Fibroblast of skin of right quadriceps (primary cell): ENCODE measurements at regions not wholly inside any gene's neighbourhood (a gene's known extent, or its start where the extent isn't known, plus 50 kb on each side); places are given as distances from the start of the nearest gene placed in this dataset.

Experiments used
- DNase-seq: peaks from one replicate; pipeline ENCODE4 v3.0.0-alpha.2; 2013

DNA sequence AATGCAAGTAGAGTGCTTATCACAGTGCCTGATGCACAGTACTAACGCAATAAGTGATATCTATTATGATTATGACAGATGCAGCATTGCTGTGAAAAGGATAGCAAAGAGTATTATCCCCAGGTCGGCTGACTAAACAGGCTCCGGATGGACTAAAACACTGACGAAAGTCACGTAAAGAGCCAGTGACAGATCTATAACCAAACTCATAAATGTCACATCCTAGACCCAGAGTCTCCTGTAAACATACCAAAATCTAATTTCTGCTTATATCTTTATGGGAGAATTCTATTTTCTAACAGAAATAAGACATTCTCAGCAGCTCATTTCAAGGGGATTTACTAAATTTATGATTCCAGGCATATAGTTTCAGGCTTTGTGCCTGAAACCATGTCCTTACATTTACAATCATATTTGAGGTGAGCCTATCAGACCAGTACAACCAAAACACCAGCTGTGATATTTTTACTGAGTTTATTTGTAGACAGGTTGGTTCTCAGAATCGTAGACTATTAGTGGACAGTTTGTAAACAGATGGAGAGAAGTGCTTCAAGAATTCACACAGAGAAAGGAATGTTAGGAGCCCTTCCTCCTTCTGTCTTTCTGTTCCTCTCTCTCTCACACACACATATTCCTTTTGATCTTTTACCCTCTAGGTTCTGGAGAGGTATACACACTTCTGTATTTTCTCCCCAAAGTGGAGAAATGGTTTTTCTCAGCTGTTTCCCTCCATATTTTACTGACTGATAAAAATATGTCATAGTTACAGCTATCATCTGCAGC, 52.4 kb upstream of the WDR26 start:
- no peak for DNase-seq

DNA sequence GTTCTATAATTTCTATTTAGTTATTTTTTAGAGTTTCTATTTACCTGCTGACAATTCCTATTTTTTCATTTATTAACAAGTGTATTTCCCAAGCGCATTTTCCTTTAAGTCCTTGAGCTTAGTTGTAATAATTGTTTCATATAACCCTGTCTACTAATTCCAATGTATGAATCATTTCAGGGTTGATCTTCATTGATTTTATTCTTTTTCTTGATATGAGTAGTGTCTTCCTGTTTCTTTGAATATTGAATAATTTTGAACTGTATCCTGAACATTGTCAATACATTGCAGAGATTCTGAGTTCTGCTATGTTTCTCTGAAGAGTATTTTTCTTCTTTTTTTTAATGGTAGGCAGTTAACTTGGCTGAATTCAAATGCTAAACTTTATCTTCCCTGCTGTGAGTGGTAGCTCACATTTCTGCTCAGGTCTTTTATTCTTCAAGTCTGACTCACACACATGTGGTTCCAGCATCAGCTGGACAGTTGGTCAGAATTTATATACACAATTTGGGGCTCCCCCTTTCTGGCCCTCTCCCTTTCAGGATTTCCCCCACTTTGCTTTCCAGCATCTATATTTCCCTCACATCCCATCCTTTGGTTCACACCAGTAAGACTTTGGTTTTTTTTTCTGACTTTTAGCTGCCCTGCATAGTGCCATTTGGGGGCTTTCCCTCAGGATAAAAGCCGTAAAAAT, 54.4 kb upstream of the WDR26 start:
- DNase-seq = peak; percentile 33

DNA sequence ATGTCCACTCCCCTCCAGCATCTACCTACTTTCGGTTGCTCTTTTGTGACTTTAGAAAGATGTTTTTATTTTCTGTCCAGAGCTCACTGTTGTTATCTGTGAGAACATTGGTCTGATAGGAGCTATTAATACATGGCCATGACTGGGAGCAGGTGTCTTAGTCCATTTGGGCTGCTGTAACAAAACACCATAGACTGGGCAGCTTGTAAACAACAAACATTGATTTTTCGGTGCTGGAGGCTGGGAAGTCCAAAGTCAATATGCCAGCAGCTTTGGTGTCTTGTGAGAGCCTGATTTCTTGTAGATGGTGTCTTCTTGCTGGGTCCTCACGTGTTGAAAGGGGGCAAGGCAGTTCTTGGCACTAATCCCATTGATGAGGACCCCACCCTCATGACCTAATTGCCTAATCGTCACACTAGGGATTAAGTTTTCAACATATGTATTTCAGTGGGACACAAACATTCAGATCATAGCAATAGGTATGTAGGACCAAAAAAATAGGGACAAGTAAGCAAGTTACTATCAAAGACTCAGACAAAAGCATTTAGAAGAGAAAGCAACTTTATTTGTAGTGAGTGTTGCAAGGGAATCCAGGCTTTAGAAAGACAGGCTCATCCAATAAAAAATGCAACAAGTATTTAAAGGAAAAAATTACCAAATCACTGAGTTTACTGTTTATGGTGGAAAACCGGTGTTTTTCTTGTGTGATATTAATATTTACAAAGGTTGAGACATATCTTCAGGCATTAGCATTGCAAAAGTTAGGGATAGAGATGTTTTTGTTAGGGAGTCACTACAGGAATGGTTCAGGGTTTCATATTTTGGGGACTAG, 55.2 kb upstream of the WDR26 start:
- DNase-seq = no peak

DNA sequence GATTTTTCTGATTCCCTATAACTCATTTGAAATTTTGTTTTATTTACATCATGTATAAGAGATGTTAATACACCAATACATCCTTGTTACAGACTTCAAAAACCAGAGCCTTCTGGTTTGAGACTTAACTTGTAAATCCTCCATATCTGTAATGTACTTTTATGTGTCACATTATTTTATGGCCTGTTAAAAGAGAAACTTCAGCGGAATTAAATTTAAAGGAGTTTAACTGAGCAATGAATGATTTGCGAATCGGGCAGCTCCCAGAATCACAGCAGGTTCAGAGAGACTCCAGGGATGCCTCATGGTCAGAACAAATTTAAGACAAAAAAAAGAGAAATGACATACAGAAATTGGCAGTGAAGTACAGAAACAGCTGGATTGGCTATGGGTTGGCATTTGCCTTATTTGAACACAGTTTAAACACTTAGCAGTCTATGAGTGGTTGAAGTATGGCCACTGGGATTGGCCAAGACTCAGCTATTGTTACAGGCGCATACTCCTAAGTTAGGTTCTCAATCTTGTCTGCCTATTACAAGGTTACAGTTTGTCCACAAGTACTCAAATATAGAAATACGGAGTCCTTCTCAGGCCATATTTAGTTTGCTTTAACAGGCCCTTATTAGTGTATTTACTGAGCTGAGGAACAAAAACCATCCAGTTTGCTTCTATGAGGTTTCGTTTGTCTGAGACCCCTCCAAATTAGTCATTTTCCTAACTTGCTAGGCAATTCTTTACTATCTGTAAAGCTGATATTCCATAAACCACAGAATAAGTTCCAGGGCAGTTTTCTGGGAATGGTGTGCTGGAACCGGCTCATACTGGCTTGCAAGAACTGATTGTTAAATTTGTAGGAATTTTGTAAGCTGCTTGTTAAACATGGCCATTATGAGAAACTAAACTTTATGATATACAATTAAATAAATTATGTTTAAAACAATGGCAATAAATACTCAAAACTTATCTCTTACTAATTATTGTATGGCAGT, 56.2 kb upstream of the WDR26 start:
- no peak for DNase-seq

DNA sequence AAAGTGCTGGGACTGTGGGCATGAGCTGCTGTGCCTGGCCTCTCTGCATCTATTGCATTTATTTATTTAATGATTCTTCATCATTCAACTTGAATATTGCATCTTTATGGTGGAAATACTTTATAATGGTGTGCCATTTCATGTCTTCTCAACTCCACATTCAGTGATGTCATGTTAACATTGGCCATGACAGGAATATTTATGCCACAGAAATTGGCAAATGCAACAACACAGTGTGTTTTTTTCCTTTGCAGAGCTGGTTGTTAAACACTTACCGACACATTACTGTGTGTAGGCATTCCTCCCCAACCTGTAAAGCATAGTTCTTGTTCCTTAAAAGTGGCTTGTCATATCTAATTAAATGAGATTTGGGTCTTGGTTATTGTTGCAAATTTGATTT, 57.4 kb upstream of the WDR26 start:
- no peak for DNase-seq

GRCh38 chr1:224492632-224493031, 58.0 kb upstream of the WDR26 start:
- DNase-seq = no peak

- DNase-seq = no peak
Observed at GRCh38 chr1:224493269-224493668, 58.7 kb upstream of the WDR26 start.

DNA sequence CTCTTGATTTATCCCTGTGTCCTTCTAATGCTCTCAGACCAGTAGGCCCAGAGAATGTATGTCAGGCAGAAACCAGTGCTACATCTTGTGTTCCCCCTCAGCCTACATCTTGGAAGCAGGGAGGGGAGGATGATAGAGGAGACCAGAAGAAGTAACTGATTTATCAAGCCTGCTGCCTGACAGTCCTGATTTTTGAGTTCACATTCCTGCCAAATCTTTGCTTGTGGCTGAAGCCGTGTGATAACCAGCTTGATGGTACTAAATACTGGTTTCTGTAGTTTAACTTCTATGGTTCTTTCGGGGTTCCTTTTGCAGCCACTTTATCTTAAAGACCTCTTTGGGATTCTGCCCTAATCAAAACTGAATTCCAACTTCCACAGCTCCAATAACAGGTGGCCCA, 59.7 kb upstream of the WDR26 start:
- no peak for DNase-seq

GRCh38 chr1:224495866-224496265, 61.3 kb upstream of the WDR26 start:
- peak; percentile 34 for DNase-seq

GRCh38 chr1:224496826-224497225, 62.2 kb upstream of the WDR26 start:
- DNase-seq = no peak

DNA sequence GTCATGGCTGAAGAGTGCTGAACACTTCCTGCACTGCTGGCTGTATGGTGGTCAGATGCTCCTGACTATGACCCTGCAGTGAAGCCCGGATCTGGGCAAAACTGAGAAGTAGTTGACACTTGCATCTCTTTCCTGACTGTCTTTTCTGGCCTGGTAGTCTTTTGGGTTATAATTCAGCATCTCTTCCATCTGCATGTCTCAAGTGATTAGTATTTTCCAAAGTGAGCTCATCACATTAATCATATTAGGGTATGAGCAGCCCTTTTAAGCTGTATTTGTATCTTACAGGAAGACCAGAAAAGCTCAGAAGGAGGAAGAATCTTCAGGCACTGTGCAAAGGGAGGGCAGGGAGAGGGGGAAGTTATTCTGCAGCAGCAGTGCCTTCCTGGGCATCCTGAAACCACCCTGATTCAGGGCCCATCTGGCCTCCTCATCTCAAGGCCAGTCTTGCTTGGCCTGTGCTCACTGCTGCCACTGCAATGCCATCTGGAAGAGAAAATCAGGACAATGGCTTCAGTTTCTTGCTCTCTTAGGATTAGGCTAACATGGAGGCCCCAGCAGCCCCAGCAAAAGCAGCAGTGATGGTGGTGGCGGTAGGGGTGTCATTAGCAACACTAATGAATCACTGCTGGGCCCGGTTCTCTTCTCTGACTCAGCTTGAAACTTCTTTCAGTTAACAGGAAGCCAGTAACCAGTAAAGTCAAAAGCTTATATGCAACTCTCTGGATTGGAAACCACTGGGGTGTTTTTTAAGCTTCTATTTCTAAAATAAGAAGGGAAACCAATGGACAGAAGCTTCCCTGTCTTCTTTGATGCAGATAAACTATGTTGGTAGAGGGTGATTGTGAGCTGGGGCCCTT, 63.3 kb upstream of the WDR26 start:
- DNase-seq = peak; percentile 89

GRCh38 chr1:224498574-224499170, 64.1 kb upstream of the WDR26 start:
- DNase-seq = peak; percentile 77

DNA sequence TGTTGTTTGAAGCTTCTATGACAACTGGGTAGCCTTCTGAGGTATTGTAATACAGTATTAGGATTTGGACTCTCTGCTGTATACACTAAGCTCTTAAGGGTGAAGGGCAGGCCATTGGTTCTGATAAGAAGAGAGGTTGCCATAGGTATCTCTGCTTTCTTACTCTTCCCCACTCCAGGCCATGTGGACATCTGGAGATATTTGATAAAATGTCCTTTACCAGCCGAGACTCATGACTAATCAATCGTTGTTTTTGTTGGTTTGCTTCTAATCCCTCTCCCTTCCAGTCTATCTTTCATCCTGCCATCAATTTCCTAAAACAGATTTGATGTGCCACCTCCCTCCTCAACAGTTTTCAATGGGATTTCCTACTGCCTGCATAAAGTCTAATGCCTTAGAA, 64.6 kb upstream of the WDR26 start:
- DNase-seq = peak; percentile 30

DNA sequence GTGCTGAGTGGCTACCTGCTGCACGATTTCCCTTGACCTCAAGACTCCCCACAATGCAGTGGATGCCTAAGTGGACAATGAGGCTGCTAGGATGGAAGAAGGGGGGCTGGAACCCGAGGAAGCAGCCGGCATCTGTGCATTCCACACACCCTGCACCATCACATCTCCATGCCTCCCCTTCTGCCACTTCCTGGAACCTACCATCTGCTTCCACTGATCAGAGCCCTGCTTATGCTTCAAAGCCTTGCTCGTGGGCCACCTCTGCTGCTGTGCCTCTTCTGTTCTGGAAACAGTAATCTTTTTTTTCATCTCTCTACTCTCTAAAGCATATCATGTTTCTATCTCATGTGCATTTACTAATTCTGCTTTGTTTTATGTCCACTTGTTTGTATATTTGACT, 66.2 kb upstream of the WDR26 start:
- DNase-seq = no peak

- no peak for DNase-seq
Observed at GRCh38 chr1:224501836-224502235, 67.2 kb upstream of the WDR26 start.

DNA sequence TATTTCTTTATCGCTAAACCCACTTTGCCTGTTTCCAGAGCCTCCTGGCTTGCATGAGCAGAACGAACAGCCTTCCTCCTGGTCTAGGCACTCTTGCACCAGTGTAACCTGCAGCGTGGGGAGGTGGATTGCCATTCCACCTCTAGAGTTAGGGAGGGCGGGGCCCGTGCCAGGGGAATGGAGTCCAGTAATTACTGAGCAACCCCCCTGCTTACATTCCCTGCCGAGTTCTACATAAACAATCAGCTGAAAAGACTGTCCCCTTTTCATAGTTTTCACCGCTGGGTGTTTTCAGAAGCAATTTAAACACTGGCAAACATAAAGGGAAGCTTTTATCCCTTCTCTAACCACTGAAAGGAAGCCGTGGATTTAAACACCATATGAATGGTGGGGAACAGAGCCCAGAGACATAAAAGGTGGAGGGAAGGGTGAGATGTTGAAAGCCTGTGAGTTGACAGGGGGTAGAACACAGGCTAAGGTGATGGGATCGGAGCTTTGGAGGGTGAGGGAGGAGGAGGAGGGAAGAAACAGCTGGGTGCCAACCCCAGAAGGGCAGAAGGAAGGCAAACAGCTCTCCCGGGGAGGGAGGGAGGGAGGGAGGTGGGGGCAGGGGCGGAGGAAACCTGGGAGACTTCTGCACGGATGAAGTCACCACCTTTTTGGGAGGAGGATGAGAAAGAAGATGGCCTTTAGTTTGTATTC, 68.0 kb upstream of the WDR26 start:
- no peak for DNase-seq

GRCh38 chr1:224503161-224504118, 68.8 kb upstream of the WDR26 start:
- peak; percentile 54 for DNase-seq

GRCh38 chr1:224504297-224505041, 69.9 kb upstream of the WDR26 start:
- no peak for DNase-seq
